ENCODE measurements at regions not wholly inside any gene's neighbourhood (a gene's known extent, or its start where the extent isn't known, plus 50 kb on each side); places are given as distances from the start of the nearest gene placed in this dataset.
"Not testable (repeated sequence)": the region's sequence is repeated elsewhere in the genome, so short reads cannot be mapped to it uniquely, and the experiment has no call there.

DNA sequence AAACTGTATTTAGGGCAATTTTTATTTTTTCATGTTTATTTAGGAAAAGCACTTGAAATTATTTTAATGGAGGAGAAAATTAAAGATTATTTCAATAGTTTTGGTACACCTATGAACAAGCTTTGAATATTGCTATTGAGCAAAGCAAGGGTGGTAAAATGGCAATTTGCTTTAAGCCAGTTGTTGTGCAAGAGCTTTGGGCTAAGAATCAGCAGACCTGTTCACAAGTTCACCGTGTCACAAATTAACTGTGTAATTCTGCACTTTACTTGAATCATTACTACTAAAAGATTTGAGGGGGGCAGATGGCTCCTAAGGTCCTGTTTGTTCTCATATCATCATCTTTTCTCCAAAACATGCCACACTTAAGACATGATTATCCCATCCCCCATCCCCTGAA lies 238.9 kb upstream of the GBE1 start:
- no peak for DNase-seq

DNA sequence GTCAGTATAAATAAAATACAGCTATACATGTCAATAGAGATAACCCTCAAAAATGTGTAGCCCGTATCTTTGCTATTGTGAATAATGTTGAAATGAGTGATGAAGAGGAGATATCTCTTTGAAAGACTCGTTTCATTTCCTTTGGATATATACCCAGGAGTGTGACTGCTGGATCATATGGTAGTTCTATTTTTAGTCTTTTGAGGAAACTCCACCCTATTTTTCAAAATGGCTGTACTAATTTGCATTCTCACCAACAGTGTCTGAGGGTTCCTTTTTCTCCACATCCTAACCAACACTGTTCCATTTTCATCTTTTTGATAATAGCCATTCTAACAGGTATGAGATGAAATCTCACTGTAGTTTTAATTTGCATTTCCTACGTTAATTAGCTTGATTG lies 237.5 kb upstream of the GBE1 start:
- no peak for DNase-seq

DNA sequence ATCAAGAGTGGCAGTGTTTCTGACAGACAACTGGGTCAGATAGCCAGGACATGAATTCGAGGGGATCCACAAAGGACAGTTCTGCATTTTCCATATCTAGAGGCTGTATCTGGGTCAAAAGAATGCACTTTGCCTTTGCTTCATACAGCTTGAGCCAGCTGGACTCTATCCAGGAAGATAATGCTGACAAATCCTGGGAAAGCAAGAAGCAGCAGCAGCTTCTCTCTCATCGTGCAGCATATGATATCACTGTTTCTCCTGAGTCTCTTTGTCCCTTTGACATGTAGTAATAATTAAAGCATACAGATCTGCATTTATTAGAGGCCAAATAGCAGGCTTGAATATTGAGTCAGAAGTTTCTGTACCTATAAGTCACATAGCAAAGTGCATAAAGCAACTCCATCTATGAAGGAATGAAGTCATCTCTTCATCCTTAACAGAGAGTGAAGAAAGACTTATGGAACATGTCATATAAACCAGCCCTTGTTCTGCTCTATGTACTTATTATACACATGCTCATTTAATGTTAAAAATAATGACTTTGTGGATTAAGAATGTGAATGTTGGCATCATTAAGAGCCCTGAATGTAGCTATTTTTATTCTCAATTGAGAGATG lies 236.8 kb upstream of the GBE1 start:
- no peak for DNase-seq

DNA sequence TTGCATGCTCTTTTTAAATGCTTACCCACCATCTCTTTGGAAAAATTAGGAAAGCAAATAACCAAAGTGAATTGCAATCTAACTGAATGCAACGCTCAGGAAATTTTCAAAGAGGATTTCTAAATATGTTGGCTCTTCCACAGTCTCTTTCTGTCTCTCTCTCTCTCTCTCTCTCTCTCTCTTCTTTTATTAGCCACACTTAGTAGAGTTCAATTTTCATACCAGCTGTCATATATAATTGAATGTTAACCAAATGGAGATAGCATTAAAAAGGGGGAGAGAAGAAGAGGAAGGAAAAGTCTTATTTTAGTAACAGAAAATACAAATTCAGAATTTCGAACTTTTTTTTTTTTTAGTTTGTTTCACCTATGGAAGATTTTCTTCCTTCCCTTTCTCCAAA lies 235.9 kb upstream of the GBE1 start:
- DNase-seq = no peak

DNA sequence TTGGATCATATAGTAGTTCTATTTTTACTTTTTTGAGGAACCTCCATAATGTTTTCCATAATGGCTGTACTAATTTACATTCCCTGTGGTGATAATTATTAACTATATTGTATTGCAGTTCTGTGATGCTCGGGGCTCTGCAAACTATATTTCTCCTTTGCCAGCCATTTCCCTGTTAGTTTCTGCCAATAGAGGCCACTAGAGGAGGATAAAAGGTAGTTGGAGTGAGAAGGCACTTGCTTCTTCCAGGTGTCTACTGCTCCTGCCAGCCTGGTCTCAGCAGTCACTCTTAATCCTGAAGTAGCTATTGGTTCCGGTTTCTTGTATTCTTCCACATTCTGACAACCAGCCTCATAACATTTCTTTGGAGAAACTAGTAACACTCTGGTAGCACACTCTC lies 233.9 kb upstream of the GBE1 start:
- no peak for DNase-seq

DNA sequence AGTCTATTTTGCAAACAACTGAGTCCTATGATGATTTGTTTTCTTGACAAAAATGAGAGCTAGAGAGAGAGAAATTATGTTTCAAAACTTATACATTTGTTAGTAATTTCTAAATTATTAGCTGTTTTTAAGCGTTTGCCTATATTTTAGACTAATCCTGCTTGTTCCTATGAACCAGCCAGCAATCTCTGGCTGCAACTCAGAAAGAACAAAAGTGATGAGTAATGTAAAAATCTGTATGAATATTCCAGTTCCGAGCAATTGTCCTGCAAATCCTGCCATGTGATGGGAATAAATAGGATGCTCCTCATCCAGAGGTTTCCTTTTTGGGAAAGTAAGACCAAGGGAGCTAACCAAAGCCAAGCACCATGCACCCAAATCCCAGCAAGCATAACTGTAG lies 228.3 kb upstream of the GBE1 start:
- no peak for DNase-seq

- DNase-seq = no peak
Measured at GRCh38 chr3:81989274-81989673, 227.8 kb upstream of the GBE1 start.

DNA sequence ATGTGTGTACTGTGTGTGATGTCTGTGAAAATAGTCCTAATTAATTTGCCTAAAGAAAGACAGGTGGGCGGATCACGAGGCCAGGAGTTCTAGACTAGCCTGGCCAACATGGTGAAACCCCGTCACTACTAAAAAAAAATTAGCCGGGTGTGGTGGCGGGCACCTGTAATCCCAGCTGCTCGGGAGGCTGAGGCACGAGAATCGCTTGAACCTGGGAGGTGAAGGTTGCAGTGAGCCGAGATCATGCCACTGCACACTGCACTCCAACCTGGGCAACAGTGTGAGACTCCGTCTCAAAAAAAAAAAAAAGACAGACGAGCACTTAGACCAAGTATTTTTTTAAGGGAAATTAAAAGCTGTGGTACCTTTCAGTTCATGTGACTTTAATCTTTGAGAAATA lies 226.0 kb upstream of the GBE1 start:
- DNase-seq = not testable (repeated sequence)

DNA sequence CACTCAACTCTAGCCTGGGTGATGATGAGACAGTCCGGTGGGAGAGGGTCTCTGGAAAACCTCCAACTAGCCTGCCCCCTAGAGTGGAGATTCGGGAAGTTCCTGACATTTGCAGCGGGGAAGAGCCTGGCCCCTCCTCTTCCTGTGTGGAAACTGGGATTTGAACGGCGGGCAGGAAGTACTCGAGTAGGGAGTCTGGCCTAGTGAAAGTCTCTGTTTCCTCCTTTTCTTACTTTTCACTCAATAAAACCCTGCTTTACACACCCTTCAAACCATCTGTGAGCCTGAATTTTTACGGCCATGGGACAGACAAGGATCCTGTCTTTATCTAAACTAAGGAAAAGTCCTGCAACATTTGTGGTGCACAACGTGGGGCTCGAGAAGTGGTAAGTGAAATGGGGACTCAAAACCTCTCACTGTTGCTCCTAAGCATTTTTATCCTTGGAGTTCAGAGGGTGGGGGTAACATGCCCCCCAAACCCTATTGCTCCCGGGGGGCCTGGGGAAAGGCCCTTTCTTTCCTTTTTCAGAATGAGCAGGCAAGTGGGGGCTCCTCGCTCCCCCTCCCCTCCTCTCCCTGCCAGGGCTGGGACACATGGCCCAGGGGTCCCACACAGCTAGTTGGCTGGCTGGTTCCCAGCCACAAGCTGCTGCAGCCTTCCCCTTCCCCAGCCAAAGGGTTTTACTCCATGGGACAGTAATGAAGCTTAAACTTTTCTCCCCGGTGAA lies 224.7 kb upstream of the GBE1 start:
- DNase-seq = no peak

DNA sequence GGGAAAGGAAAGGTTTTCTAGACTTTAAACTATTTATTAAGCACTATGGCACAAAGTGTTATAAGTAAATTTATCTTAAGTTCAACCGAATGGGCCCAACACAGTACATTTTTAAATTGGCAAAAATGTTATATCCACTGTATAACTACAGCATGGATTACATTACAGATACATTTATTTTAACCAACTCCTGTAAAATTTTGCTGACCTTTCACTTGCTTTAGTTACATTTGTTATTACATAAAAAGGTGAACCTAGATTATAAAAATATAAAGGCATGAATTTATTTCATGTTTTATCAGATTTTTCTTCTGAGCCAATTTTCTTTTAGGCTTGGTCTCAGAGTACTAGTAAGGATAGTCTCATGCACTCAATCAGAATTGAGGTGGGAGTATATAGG lies 221.9 kb upstream of the GBE1 start:
- no peak for DNase-seq

DNA sequence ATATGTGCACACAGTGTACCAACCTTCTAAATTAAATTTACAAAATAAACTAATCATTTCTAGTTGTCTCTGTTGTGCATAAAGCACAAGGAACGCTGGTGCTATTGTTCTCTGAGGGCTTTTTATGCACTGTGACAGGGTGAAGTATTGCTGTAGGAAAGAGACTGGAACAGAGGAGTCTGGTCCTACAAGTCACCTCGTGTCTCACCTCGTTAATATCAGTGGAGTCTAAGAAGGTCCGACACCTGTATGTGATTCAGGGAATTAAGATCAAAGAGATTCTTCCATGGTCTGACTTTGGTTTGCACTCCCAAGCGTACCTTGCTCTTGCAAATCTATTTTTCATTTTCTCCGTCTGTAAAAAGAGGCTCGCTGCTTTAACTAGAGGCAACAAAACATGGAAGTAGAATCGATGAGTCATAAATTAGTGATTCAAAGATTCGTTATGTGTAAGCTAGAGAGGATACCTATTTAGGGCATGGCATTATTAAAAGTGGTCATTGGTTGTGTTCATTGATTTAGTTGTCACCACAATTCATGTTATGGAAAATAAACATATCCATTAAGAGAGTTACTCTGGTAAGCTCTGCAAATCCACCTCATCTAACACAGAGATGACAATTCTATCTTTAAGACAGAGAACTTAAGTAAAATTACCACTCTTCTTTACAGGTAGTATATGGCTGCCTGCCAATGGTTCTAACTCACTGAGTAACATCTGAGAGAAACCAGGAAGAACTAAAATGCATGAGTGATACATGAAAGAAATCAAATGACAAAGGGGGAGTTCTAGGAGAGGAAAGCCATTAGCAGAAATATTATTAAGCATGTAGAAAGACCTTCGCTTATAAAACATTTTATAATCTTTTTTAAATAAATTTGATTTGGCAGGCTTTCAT lies 219.4 kb upstream of the GBE1 start:
- DNase-seq = peak; percentile 6

- no peak for DNase-seq
Measured at GRCh38 chr3:81974751-81975150, 213.3 kb upstream of the GBE1 start.

- no peak for DNase-seq
Measured at GRCh38 chr3:81968658-81969057, 207.2 kb upstream of the GBE1 start.

DNA sequence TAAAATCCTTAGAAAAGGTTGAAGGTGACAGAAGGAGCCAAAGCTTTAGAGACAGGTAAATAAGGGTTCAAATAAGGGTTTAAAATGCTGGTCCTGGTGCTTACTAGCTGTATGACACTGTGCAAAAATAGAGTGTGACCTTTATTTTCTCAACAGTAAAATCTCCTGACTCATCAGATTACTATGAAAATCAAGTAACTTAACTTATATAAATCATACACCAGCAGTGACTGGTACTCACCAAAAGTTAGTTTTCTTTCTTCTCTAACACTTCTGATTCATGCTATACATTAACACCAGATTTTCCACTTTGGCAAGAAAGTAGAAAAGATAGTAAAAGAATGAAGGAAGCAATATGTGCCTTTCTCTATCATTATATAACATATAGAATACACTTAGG lies 205.9 kb upstream of the GBE1 start:
- no peak for DNase-seq

GRCh38 chr3:81965696-81966095 lies 204.3 kb upstream of the GBE1 start:
- DNase-seq = no peak

- DNase-seq = no peak
Measured at GRCh38 chr3:81962396-81962795, 201.0 kb upstream of the GBE1 start.

GRCh38 chr3:81958972-81959640 lies 197.7 kb upstream of the GBE1 start:
- DNase-seq = no peak

DNA sequence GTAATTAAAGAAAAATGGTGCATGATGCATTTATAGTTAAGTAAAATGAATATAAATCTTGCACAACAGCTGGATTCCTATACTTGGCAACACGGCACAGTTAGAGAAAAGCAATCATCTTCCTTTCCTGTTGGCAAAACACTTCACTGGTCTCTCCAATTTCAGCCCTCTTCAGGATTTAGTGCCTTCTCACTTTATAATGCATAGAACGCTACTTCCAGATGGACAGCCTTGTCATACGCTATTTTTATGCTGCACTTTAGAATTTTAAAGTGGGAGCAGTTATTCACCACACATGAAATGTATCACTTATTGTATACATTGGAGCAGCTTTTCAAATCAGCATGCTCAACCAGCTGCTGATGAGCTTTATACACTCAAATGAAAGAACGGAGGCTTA lies 194.4 kb upstream of the GBE1 start:
- no peak for DNase-seq

GRCh38 chr3:81953111-81953510 lies 191.7 kb upstream of the GBE1 start:
- no peak for DNase-seq

DNA sequence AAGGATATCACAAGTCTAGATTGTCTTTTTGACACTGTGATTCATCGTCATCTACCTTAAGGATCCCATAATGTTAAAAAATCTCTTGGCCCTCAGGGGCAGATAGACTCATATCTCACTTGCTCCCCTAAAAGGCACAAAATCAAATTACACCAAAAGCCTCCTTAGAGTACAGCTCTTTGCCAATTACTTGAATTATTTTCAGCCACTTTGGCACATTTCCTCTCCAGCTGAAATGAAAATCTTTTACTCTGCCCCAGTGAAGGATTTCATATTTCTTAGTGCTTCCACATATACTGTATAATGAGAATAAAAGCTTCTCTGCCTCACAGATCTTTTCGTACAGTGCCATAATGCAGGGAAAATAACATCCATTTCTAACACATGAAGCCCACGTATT lies 190.7 kb upstream of the GBE1 start:
- DNase-seq = no peak

GRCh38 chr3:81951636-81952035 lies 190.2 kb upstream of the GBE1 start:
- no peak for DNase-seq

GRCh38 chr3:81951106-81951505 lies 189.7 kb upstream of the GBE1 start:
- no peak for DNase-seq

GRCh38 chr3:81947359-81947758 lies 185.9 kb upstream of the GBE1 start:
- DNase-seq = no peak
